Ascending aorta (tissue), 2 donors: ENCODE measurements at regions not wholly inside any gene's neighbourhood (a gene's known extent, or its start where the extent isn't known, plus 50 kb on each side); places are given as distances from the start of the nearest gene placed in this dataset.

Experiments
- DNase-seq, 2 donors: peaks; one replicate each; pipeline ENCODE4 v3.0.0-alpha.2; 2019; ENCODE audit warnings: low spot score in 2 of 2
- H3K27ac ChIP-seq, 2 donors: fragments of 200-600 bp; sonication (generic); one replicate each; pipeline ENCODE4 v1.5.1; 2016 to 2017; ENCODE audit warnings: mild to moderate bottlenecking in 1 of 2
- H3K27me3 ChIP-seq: fragments of 200-600 bp; sonication (generic); one replicate; pipeline ENCODE4 v1.5.1; 2017
- H3K36me3 ChIP-seq, 2 donors: fragments of 200-600 bp; sonication (generic); one replicate each; pipeline ENCODE4 v1.5.1; 2016
- H3K4me1 ChIP-seq, 2 donors: fragments of 200-600 bp; sonication (generic); one replicate each; pipeline ENCODE4 v1.5.1; 2016 to 2017; ENCODE audit warnings: mild to moderate bottlenecking in 1 of 2
- H3K4me3 ChIP-seq, 2 donors: fragments of 200-600 bp; sonication (generic); one replicate each; pipeline ENCODE4 v1.5.1; 2016 to 2017; ENCODE audit warnings: mild to moderate bottlenecking in 1 of 2
- H3K9me3 ChIP-seq, 2 donors: fragments of 200-600 bp; sonication (generic); one replicate each; pipeline ENCODE4 v1.5.1; 2016
- intact Hi-C: fragments of 100-400 bp; cut with DNase I; formaldehyde crosslinking; loops from one replicate; pipeline ENCODE4 v1.15.1; 2023
- TF ChIP-seq, protein P1 (sequence below), 3 experiments: fragments of 200-600 bp in 2 of 3; fragments of 450-650 bp in 1 of 3; sonication (generic) in 2 of 3; IDR thresholded peaks; one replicate each; pipeline ENCODE4 v1.5.1; 2016 to 2019; ENCODE audit warnings: antibody characterized with exemption in 3 of 3, mild to moderate bottlenecking in 1 of 3, moderate library complexity in 1 of 3

DNA sequence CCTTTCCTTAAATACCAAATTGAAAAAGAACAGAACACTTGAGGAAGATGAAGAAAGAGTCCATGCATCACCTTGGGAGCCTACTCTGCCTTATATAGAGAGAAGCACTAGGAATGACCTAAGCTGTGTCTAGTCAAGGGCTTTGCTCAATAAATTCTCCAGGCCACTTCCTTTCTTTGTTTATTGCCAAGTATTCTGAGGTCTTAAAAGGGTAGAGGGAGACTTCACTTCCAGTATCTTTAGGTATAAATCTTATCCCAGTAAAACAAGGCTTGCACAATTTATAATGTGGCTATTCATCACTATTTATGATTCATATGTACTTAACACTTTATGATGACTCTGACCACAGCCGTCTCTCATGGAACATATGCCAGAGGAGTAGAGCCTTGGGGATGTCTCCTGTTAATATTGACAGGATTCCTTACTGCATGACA lies 85.1 kb upstream of the ARHGAP5 start:
- Histone ChIP-seq H3K4me1 (peaks cover 0 to 2% of the 10 kb centered on the region in 2 donors), H3K36me3 (no peaks in the 10 kb centered on the region), H3K27me3 (no peaks in the 10 kb centered on the region), H3K4me3 (no peak overlapping the region), H3K9me3 (no peaks in the 10 kb centered on the region), H3K27ac (no peak overlapping the region)
- no peak for DNase-seq
- intact Hi-C loops = no loop called here
- TF ChIP-seq, protein P1, sequence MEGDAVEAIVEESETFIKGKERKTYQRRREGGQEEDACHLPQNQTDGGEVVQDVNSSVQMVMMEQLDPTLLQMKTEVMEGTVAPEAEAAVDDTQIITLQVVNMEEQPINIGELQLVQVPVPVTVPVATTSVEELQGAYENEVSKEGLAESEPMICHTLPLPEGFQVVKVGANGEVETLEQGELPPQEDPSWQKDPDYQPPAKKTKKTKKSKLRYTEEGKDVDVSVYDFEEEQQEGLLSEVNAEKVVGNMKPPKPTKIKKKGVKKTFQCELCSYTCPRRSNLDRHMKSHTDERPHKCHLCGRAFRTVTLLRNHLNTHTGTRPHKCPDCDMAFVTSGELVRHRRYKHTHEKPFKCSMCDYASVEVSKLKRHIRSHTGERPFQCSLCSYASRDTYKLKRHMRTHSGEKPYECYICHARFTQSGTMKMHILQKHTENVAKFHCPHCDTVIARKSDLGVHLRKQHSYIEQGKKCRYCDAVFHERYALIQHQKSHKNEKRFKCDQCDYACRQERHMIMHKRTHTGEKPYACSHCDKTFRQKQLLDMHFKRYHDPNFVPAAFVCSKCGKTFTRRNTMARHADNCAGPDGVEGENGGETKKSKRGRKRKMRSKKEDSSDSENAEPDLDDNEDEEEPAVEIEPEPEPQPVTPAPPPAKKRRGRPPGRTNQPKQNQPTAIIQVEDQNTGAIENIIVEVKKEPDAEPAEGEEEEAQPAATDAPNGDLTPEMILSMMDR (IDR thresholded peaks at IDR 0.05) = no peak

DNA sequence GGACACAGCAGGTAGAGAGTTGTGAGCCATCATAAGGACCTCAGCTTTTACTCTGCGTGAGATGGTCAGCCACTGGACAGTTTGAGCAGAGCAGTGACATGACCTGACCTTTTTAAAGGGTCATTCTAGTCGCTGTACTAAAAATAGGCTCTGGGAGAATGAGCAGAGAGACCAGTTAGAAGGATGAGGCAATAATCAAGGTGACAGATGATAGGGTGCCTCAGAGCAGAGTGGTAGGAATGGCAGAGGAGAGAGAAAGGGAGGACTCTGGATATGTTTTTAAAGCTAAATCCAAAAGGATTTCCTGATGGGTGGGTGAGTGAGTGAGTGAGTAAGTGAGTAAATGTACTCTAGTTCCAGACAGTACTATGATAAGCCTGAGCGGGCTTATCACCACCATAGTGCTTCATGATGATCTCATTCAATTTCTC lies 83.6 kb upstream of the ARHGAP5 start:
- Histone ChIP-seq H3K27me3 (no peaks in the 10 kb centered on the region), H3K36me3 (no peaks in the 10 kb centered on the region), H3K27ac (no peak overlapping the region), H3K9me3 (no peaks in the 10 kb centered on the region), H3K4me1 (peaks cover 0 to 2% of the 10 kb centered on the region in 2 donors), H3K4me3 (no peak overlapping the region)
- intact Hi-C loops = no loop called here
- TF ChIP-seq, protein P1 (IDR thresholded peaks at IDR 0.05) = no peak
- DNase-seq = no peak

DNA sequence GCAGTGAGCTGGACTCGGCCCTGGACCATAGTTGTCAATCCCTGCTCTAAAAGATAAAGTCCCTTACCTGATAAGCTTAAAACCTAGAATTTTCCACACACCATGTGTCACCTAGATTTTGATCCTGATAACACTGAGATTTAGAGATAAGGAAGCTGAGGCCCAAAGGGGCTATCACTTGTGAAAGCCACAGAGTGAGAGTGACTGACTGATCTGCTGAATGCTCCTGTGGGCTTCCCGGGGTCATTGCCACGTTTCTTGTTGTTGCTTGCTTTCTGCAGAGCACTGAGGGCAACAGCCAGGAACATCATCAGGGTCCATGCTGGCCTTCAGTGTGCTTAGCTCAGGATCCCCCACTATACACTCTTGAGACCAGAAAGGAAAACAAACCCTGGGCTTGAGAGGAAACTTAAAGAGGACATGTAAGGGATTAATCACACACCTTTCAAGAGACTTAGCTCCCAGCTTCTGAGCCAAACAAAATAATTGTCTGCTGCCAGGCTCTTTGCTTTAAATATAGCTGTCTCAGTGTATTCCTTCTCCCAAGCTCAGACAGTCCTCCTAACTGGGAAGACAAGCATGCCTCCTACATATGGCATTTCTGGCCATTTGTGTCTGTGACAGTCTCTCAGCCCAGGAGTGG lies 82.6 kb upstream of the ARHGAP5 start:
- Histone ChIP-seq H3K9me3 (no peaks in the 10 kb centered on the region), H3K36me3 (no peaks in the 10 kb centered on the region), H3K27me3 (no peaks in the 10 kb centered on the region), H3K27ac (no peak overlapping the region), H3K4me1 (peaks cover 0 to 2% of the 10 kb centered on the region in 2 donors), H3K4me3 (no peak overlapping the region)
- DNase-seq = no peak
- TF ChIP-seq, protein P1 (IDR thresholded peaks at IDR 0.05) = no peak
- intact Hi-C loops = no loop called here

DNA sequence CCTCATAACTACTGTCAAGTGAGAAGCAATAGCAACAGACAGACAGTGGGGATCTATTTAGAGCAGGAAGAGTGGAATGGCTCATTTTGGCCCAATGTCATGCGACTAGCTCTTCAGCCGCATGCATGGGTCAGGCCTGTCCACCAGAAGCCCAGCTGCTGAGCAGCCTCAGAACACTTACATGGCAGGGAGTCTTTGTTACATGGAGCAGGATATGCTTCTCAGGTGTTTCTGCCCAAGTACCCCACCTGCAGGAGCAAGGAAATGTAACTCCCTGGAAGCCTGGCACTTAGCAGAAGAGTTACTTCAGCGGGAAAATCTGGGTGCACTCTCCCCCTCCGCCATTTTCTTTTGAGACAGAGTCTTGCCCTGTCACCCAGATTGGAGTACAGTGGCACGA lies 73.5 kb upstream of the ARHGAP5 start:
- Histone ChIP-seq H3K27ac (no peak overlapping the region), H3K9me3 (no peaks in the 10 kb centered on the region), H3K4me3 (no peak overlapping the region), H3K36me3 (no peaks in the 10 kb centered on the region), H3K27me3 (no peaks in the 10 kb centered on the region), H3K4me1 (peaks cover 0 to 7% of the 10 kb centered on the region in 2 donors)
- intact Hi-C loops = no loop called here
- TF ChIP-seq, protein P1 (IDR thresholded peaks at IDR 0.05) = no peak
- no peak for DNase-seq

DNA sequence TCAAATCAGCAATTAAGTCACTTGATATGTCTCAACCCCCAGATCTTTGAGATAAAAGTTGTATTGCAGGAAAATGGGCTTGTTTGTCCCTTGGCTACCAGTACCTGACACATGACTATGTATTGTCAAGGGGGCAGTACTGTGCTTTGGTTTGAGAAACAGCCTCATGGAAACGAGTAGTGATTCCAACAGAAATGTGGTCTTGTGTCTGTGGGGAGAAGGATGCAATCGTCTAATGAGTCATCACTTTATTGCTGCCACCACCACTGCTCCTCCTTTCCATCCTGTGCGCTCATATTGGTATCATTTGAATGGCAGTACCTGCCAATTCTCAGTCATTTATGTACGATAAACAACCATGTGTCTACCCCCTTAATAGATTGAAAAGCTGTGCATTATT lies 72.8 kb upstream of the ARHGAP5 start:
- peaks cover 0 to 7% of the 10 kb centered on the region in 2 donors for H3K4me1 ChIP-seq
- H3K9me3 ChIP-seq = no peaks in the 10 kb centered on the region
- H3K36me3 ChIP-seq = no peaks in the 10 kb centered on the region
- no peak overlapping the region for H3K27ac ChIP-seq
- TF ChIP-seq, protein P1 (IDR thresholded peaks at IDR 0.05) = no peak
- no peak for DNase-seq
- no peaks in the 10 kb centered on the region for H3K27me3 ChIP-seq
- H3K4me3 ChIP-seq = no peak overlapping the region
- intact Hi-C loops = no loop called here

- Histone ChIP-seq H3K27ac (no peak overlapping the region), H3K36me3 (no peaks in the 10 kb centered on the region), H3K4me3 (no peak overlapping the region), H3K9me3 (no peaks in the 10 kb centered on the region), H3K4me1 (peaks cover 0 to 7% of the 10 kb centered on the region in 2 donors), H3K27me3 (no peaks in the 10 kb centered on the region)
- no peak for DNase-seq
- intact Hi-C loops = no loop called here
- TF ChIP-seq, protein P1 (IDR thresholded peaks at IDR 0.05) = no peak
These were observed 71.5 kb upstream of the ARHGAP5 start for GRCh38 chr14:32005628-32006027.
